GM21619 (cell line): ENCODE measurements at regions not wholly inside any gene's neighbourhood (a gene's known extent, or its start where the extent isn't known, plus 50 kb on each side); places are given as distances from the start of the nearest gene placed in this dataset.
"Not testable (repeated sequence)": the region's sequence is repeated elsewhere in the genome, so short reads cannot be mapped to it uniquely, and the experiment has no call there.

Source experiments
- ATAC-seq: cut with Tn5 transposase; IDR thresholded peaks from one replicate; pipeline ENCODE4 v1.9.1; 2021; ENCODE audit not compliant: unreplicated experiment

DNA sequence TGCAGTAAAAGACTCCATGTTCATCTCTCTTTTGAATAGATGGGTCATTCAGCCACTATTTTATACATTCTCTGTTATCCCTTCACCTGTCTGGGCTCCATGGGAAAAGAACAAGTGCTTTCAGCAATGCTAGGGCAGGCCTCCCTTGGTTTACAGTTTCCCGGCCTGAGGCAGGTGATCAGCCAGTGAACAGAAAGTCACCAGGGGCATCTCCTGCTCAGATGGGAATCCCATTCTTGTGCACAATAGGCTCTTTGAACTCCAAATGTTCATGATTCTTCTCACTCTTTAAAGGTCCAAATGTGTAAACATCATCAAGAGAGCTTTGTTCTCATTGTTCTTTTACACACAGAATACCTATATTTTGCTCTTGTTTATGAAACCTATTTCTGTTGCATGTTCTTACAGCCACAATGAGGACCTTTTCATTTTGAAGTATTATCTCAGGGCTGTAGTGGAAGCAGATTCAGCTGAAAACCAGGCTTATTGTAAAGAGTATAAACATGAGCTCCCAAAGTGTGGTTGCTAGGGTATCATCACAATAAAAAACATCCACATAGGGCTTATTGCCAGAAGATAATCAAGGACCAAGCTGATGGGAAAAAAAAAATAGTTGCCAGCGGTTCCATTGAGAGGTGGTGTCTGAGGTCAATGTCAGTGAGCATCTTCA, 267.1 kb upstream of the SGK1 start:
- ATAC-seq, result no peak

DNA sequence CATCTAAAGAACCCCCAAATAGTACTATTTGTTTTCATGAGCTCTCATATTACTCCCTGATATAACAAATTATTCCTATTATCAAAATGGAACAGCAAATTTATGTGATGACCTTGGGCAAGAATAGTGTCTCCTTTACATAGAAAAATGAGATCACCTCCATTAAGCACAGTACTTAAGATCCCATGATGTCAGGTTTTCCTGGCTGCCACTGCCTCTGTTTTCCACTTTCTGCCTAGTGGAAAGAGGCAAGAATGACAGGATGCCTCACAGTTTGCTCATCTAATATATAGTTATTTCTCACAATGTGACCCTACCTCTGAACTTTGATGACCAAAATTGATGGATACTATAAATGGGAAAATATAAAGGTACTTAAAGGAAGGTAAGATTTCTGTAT, 260.1 kb upstream of the SGK1 start:
- no peak for ATAC-seq

GRCh38 chr6:134575221-134575620, 257.3 kb upstream of the SGK1 start:
- ATAC-seq, result no peak

DNA sequence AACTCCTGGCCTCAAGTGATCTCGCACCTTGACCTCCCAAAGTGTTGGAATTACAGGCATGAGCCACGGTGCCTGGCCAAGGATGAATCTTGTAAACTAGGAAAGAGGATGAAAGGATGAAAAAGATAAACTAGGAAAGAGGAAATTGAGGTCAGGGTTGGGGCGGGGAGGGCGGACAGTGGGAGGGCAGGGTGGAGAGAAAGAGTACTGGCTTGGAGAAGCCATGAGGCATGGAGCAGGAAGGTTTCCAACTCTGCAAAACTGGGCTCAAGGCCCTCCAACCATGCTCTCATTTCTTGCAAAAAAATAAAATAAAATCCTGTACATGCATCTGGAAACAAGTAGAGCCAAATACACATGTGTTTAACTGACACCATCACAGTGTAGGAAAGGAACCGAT, 256.6 kb upstream of the SGK1 start:
- no peak for ATAC-seq

GRCh38 chr6:134569996-134570395, 252.1 kb upstream of the SGK1 start:
- not testable (repeated sequence) for ATAC-seq

DNA sequence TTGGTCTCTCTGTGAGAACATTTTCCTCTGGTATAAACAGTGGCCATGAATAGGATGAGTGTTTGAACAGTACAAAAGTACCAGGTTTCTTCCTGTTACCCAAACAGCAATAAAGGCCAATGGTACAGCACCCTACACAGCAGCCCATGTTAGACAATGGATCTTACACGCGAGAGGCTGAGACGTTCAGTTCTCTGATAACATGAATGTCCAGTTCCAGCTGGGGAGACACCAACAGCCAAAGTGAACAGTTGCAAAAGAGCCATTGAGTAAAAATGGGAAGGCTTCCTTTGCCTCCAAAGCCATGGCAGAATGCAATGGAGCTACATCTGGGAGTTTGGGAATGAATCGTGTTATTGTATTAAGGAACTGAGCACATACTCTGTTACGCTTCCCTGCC, 246.8 kb upstream of the SGK1 start:
- ATAC-seq, result no peak

- ATAC-seq, result no peak
Observed at GRCh38 chr6:134560019-134560418, 242.1 kb upstream of the SGK1 start.

GRCh38 chr6:134557509-134557908, 239.6 kb upstream of the SGK1 start:
- ATAC-seq, result no peak

- ATAC-seq, result no peak
Observed at GRCh38 chr6:134555672-134556071, 237.8 kb upstream of the SGK1 start.

DNA sequence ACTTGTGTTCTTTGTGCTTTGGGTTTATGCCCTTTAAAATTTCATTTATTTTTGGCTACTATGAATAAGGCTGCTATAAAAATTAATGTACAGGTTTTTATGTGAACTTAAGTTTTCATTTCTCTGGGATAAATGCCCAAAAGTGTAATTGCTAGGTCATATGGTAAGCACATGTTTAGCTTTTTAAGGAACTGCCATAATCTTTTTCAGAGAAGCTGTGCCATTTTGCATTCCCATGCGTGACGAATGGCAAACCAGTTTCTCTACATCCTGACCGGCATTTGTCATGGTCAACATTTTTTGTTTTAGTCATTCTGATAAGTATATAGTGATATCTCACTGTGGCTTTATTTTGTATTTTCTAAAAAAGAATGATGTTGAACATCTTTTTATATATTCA, 236.0 kb upstream of the SGK1 start:
- no peak for ATAC-seq

GRCh38 chr6:134551245-134551960, 233.5 kb upstream of the SGK1 start:
- no peak for ATAC-seq

DNA sequence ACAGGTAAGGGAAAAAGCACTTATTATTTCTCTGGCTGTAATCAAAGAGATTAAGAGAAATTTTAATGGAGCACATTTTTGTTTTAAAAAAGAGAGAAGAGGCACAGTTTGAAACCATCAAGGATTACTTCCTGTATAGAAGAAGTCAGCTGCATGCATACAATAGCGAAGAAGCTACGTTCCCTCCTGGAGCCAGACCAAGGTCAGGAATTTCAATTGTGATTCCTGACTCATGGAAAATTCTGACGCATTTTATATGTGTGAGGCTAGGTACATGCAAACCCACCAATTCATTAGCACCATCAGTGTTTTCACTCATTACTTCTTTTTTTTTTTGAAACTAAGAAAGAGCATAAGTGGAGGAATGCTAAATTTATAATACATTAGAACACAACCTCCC, 232.7 kb upstream of the SGK1 start:
- ATAC-seq, result no peak

DNA sequence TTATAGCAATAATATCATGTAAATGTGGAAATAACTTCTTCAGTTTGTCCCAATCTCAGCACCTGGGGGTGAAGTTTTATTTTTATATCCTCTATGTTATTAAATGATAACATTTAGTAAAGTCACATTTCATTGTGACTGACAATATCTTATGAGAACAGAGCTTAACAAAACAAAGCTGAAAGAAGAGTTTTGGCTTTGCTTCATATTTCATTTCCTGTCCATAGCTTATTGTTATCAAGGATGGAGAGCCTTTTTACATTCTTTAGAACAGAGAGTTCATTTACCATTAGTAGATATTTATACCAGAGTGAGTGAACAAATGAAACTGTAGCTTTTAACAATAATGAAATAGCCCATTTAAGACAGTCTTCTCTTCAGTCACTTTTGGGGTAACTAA, 231.9 kb upstream of the SGK1 start:
- no peak for ATAC-seq

GRCh38 chr6:134546962-134547645, 229.2 kb upstream of the SGK1 start:
- ATAC-seq, result no peak

- ATAC-seq, result no peak
Observed at GRCh38 chr6:134544737-134545136, 226.8 kb upstream of the SGK1 start.

DNA sequence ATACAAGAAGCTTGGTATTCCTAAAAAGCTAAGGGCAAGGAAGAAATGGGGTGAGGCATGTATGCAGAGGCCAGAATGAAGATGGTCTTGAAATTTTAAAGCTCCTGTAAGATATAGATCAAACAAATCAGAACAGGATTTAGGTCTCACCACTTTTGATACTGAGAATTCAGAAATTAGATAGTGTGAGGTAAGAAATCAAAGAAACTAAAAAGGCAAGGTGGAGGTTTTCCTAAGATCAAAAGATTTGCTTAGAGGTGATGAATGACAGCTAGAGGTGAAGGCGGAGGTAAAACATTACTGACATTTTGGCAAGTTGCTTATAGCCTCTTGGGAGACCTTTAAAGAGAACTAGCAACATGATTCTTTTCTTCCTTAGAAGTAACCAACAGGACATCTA, 225.2 kb upstream of the SGK1 start:
- no peak for ATAC-seq

DNA sequence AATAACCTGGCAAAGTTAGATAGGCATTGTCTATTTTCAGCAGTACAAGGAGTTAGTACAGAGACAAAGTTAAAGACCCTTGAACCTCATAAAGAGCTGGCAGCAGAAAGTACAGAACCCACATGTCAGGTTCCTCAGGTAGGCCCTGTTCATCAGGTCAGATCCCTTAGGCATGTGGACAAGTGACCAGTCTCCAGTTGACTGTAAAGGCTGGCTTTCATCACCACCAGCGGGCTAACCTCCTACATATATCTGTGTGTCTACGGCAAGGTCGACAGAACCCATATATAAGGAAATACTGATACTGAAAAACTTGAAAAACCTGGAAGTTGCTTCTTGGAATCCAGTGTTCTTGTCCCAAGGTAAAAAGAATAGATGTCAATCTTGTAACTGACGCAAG, 223.1 kb upstream of the SGK1 start:
- no peak for ATAC-seq

DNA sequence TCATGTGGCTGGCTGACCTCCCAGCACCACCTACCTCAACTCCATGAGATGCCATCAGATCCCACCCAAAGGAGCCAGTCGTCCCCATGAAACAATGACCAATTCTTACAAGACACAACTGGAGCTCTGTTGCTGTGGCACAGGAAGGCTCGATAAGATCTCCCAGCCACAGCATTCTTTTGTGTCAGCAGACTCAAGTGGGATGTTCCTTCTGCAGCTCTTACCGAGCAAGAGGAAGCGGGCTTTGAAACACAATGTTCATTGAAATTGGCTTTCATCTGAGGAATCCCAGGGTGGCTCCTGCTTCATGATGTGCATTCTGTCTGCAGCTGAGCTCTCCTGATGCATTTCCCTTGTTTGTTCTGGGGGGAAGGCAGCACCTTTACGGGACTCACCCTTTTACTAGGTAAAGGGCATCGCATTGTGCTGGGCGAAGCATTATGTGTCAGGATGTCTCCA, 222.0 kb upstream of the SGK1 start:
- ATAC-seq, result no peak

GRCh38 chr6:134537765-134538164, 219.9 kb upstream of the SGK1 start:
- not testable (repeated sequence) for ATAC-seq

DNA sequence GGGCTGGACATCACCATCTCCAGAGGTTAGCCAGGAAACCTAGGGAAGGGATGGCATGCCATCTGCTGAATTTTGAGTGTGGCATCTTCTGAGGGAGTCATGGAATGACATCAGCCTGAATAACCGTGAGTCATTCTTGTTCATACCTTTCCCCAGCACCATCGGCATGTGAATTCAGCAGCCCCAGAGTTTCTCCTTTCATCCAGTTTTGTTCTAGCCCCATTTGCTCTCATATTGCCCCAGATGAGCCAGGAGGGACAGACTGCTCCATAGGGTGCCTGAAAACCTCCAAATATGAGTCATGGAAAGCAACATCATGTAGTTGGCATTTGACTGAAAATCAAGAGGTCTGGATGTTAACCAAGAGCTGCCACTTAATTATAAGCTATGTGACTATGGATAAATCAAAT, 219.2 kb upstream of the SGK1 start:
- ATAC-seq, result no peak

DNA sequence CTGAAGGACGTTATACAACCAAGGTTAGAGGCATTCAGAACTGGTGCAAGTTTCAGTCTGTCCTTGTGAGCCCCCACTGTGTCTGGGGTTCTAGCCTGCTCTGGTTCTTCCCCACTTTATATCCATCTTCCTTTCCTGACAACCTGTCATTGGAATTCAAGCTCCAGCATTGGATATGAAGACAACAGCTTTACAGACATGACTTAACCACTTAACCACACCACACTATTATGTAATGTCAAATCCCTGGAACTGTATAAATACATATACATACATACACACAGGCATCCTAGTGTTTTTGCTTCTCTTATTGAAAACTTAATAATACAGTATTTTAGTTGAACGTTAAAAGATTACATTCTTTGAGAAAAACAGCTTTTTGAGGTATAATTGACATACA, 217.9 kb upstream of the SGK1 start:
- ATAC-seq, result no peak

- no peak for ATAC-seq
Observed at GRCh38 chr6:134534708-134535149, 216.8 kb upstream of the SGK1 start.
